GM23338 (cell line): ENCODE measurements at regions not wholly inside any gene's neighbourhood (a gene's known extent, or its start where the extent isn't known, plus 50 kb on each side); places are given as distances from the start of the nearest gene placed in this dataset.

Source experiments
- ATAC-seq: fragments of 200-7000 bp; cut with Tn5 transposase; 3 replicates; pipeline ENCODE4 v1.9.1; 2020
- DNase-seq: peaks from one replicate; pipeline ENCODE4 v3.0.0-alpha.2; 2015; ENCODE audit warnings: low spot score
- H2AFZ ChIP-seq: fragments of 200-600 bp; sonication (generic); 2 replicates; pipeline ENCODE4 v1.8.0; 2016; ENCODE audit warnings: antibody characterized with exemption, mild to moderate bottlenecking, moderate library complexity
- H3F3A ChIP-seq: fragments of 200-600 bp; sonication (generic); replicated peaks from 2 replicates; pipeline ENCODE4 v1.8.0; 2017; ENCODE audit warnings: antibody characterized with exemption, mixed run types, low read depth
- H3K27ac ChIP-seq: fragments of 200-600 bp; sonication (generic); 2 replicates; pipeline ENCODE4 v1.6.1; 2016; ENCODE audit warnings: low read depth
- H3K27me3 ChIP-seq: fragments of 200-600 bp; sonication (generic); 2 replicates; pipeline ENCODE4 v1.8.0; 2016; ENCODE audit warnings: mild to moderate bottlenecking, mixed run types, moderate library complexity; ENCODE audit not compliant: insufficient read depth
- H3K36me3 ChIP-seq: fragments of 200-600 bp; sonication (generic); 2 replicates; pipeline ENCODE4 v1.8.0; 2016; ENCODE audit warnings: mild to moderate bottlenecking; ENCODE audit not compliant: insufficient read depth
- H3K4me1 ChIP-seq: fragments of 200-600 bp; sonication (generic); 2 replicates; pipeline ENCODE4 v1.8.0; 2016; ENCODE audit warnings: mild to moderate bottlenecking, moderate library complexity; ENCODE audit not compliant: insufficient read depth
- H3K4me2 ChIP-seq: fragments of 200-600 bp; sonication (generic); 2 replicates; pipeline ENCODE4 v1.7.1; 2017; ENCODE audit warnings: mixed run types
- H3K4me3 ChIP-seq: fragments of 200-600 bp; sonication (generic); 2 replicates; pipeline ENCODE4 v1.6.1; 2016; ENCODE audit warnings: mixed run types
- H3K79me2 ChIP-seq: fragments of 200-600 bp; sonication (generic); replicated peaks from 2 replicates; pipeline ENCODE4 v1.8.0; 2017; ENCODE audit warnings: mild to moderate bottlenecking; ENCODE audit not compliant: insufficient read depth
- H3K9me2 ChIP-seq: fragments of 200-600 bp; sonication (generic); 2 replicates; pipeline ENCODE4 v1.8.0; 2017; ENCODE audit not compliant: insufficient read depth
- H4K20me1 ChIP-seq: fragments of 200-600 bp; sonication (generic); replicated peaks from 2 replicates; pipeline ENCODE4 v1.8.0; 2017; ENCODE audit warnings: mild to moderate bottlenecking; ENCODE audit not compliant: insufficient read depth
- H3K27ac Mint-ChIP-seq: 2 replicates; pipeline ENCODE4 v1.8.0; 2020; ENCODE audit warnings: inconsistent platforms, mild to moderate bottlenecking, moderate library complexity, mixed read lengths
- H3K27me3 Mint-ChIP-seq: 3 replicates; pipeline ENCODE4 v1.8.0; 2022; ENCODE audit warnings: low read depth, mild to moderate bottlenecking, moderate library complexity, mixed read lengths, inconsistent platforms; ENCODE audit not compliant: insufficient read depth, poor library complexity
- H3K36me3 Mint-ChIP-seq: 3 replicates; pipeline ENCODE4 v1.8.0; 2021; ENCODE audit warnings: low read depth, mild to moderate bottlenecking, inconsistent platforms, moderate library complexity, mixed read lengths
- H3K4me1 Mint-ChIP-seq: 3 replicates; pipeline ENCODE4 v1.8.0; 2020; ENCODE audit warnings: mild to moderate bottlenecking, inconsistent platforms, mixed read lengths
- H3K4me3 Mint-ChIP-seq: 3 replicates; pipeline ENCODE4 v1.8.0; 2021; ENCODE audit warnings: moderate library complexity, mild to moderate bottlenecking, inconsistent platforms, mixed read lengths
- H3K9me3 Mint-ChIP-seq: 3 replicates; pipeline ENCODE4 v1.8.0; 2020; ENCODE audit warnings: moderate library complexity, mild to moderate bottlenecking, inconsistent platforms, mixed read lengths
- CREB1 ChIP-seq: fragments of 250-450 bp; sonication (Bioruptor Pico); IDR thresholded peaks from 2 replicates; pipeline ENCODE4 v1.5.0; 2020; ENCODE audit warnings: low read depth, mild to moderate bottlenecking, moderate library complexity
- CTCF ChIP-seq, 2 experiments: fragments of 200-600 bp in 1 of 2; sonication (generic) in 1 of 2; conservative IDR thresholded peaks; 2 replicates each; pipeline versions ENCODE4 v1.5.1 to v1.6.1; 2016 to 2017; ENCODE audit warnings: antibody characterized with exemption in 2 of 2, low read depth in 2 of 2, mild to moderate bottlenecking in 2 of 2, moderate library complexity in 1 of 2
- EZH2 ChIP-seq: fragments of 200-600 bp; sonication (generic); IDR thresholded peaks from one replicate; pipeline ENCODE4 v1.8.0; 2017; ENCODE audit warnings: antibody characterized with exemption, mild to moderate bottlenecking, low read depth; ENCODE audit not compliant: unreplicated experiment
- EZH2phosphoT487 ChIP-seq: fragments of 200-600 bp; sonication (generic); IDR thresholded peaks from one replicate; pipeline ENCODE4 v1.8.1; 2018; ENCODE audit warnings: antibody characterized with exemption; ENCODE audit not compliant: unreplicated experiment
- JUNB ChIP-seq: IDR thresholded peaks from one replicate; pipeline ENCODE4 v1.6.1; 2016; ENCODE audit warnings: antibody characterized with exemption; ENCODE audit not compliant: unreplicated experiment
- NANOG ChIP-seq: IDR thresholded peaks from 2 replicates; pipeline ENCODE4 v1.6.1; 2016; ENCODE audit warnings: antibody characterized with exemption, borderline replicate concordance
- POLR2AphosphoS5 ChIP-seq: IDR thresholded peaks from 2 replicates; pipeline ENCODE4 v1.6.1; 2016; ENCODE audit warnings: antibody characterized with exemption, low read depth
- STAT1 ChIP-seq: IDR thresholded peaks from one replicate; pipeline ENCODE4 v1.6.1; 2016; ENCODE audit warnings: antibody characterized with exemption; ENCODE audit not compliant: unreplicated experiment
- ZNF114 ChIP-seq: fragments of 250-450 bp; sonication (Bioruptor Pico); IDR thresholded peaks from 2 replicates; pipeline ENCODE4 v1.5.0; 2020; ENCODE audit warnings: mild to moderate bottlenecking, moderate library complexity
- ZNF331 ChIP-seq: fragments of 250-450 bp; sonication (Bioruptor Pico); IDR thresholded peaks from 2 replicates; pipeline ENCODE4 v1.5.0; 2020; ENCODE audit warnings: low read depth, mild to moderate bottlenecking, moderate library complexity
- ZNF462 ChIP-seq: fragments of 250-450 bp; sonication (Bioruptor Pico); IDR thresholded peaks from 2 replicates; pipeline ENCODE4 v1.5.0; 2020; ENCODE audit warnings: mild to moderate bottlenecking, moderate library complexity
- TF ChIP-seq, protein P1 (sequence below): IDR thresholded peaks from 2 replicates; pipeline ENCODE4 v1.6.1; 2016; ENCODE audit warnings: antibody characterized with exemption
- TF ChIP-seq, protein P2 (sequence below): IDR thresholded peaks from one replicate; pipeline ENCODE4 v1.6.1; 2018; ENCODE audit warnings: antibody characterized with exemption; ENCODE audit not compliant: unreplicated experiment

GRCh38 chr16:86029131-86029741 lies 130.3 kb downstream of the IRF8 start:
- peaks cover 11% of the 10 kb centered on the region for H3K4me1 Mint-ChIP-seq
- peak overlapping the region; percentile 66; the same call in 1 of the 2 replicates for H2AFZ ChIP-seq
- 0 out of 3 replicates have a peak, but pooled peaks cover 4% of the 10 kb centered on the region for H3K36me3 Mint-ChIP-seq
- no peaks in the 10 kb centered on the region for H3K79me2 ChIP-seq
- no peaks in the 10 kb centered on the region for H4K20me1 ChIP-seq
- TF ChIP-seq ZNF462 (no peak), EZH2phosphoT487 (no peak), POLR2AphosphoS5 (no peak), EZH2 (no peak), CREB1 (no peak), ZNF331 (CRISPR knock-in tag) (no peak), NANOG (no peak), ZNF114 (no peak), STAT1 (no peak), JUNB (no peak), CTCF (conservative IDR thresholded peaks at IDR 0.05; ENCODE audit: low read depth in 2 of 2) (no peak)
- TF ChIP-seq, protein P1, sequence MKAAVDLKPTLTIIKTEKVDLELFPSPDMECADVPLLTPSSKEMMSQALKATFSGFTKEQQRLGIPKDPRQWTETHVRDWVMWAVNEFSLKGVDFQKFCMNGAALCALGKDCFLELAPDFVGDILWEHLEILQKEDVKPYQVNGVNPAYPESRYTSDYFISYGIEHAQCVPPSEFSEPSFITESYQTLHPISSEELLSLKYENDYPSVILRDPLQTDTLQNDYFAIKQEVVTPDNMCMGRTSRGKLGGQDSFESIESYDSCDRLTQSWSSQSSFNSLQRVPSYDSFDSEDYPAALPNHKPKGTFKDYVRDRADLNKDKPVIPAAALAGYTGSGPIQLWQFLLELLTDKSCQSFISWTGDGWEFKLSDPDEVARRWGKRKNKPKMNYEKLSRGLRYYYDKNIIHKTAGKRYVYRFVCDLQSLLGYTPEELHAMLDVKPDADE = no peak
- TF ChIP-seq, protein P2, sequence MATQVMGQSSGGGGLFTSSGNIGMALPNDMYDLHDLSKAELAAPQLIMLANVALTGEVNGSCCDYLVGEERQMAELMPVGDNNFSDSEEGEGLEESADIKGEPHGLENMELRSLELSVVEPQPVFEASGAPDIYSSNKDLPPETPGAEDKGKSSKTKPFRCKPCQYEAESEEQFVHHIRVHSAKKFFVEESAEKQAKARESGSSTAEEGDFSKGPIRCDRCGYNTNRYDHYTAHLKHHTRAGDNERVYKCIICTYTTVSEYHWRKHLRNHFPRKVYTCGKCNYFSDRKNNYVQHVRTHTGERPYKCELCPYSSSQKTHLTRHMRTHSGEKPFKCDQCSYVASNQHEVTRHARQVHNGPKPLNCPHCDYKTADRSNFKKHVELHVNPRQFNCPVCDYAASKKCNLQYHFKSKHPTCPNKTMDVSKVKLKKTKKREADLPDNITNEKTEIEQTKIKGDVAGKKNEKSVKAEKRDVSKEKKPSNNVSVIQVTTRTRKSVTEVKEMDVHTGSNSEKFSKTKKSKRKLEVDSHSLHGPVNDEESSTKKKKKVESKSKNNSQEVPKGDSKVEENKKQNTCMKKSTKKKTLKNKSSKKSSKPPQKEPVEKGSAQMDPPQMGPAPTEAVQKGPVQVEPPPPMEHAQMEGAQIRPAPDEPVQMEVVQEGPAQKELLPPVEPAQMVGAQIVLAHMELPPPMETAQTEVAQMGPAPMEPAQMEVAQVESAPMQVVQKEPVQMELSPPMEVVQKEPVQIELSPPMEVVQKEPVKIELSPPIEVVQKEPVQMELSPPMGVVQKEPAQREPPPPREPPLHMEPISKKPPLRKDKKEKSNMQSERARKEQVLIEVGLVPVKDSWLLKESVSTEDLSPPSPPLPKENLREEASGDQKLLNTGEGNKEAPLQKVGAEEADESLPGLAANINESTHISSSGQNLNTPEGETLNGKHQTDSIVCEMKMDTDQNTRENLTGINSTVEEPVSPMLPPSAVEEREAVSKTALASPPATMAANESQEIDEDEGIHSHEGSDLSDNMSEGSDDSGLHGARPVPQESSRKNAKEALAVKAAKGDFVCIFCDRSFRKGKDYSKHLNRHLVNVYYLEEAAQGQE = no peak
- H3K36me3 ChIP-seq = no peaks in the 10 kb centered on the region
- no peak overlapping the region for H3K4me2 ChIP-seq
- H3K4me3 Mint-ChIP-seq = no peak overlapping the region
- no peaks in the 10 kb centered on the region for H3F3A ChIP-seq
- H3K27me3 ChIP-seq = no peaks in the 10 kb centered on the region
- H3K4me3 ChIP-seq = no peak overlapping the region
- H3K27ac ChIP-seq = no peak overlapping the region
- no peaks in the 10 kb centered on the region for H3K9me2 ChIP-seq
- ATAC-seq = peak; percentile 63
- H3K9me3 Mint-ChIP-seq = peaks cover 6% of the 10 kb centered on the region; the same call in 2 of the 3 replicates
- H3K27ac Mint-ChIP-seq = no peak overlapping the region
- peak; percentile 14 for DNase-seq
- H3K27me3 Mint-ChIP-seq = peaks cover 12% of the 10 kb centered on the region
- H3K4me1 ChIP-seq = peaks cover 8% of the 10 kb centered on the region
